DMS53 treated with DMSO at 0.1 percent for 48 hours (cell line): ENCODE measurements at regions not wholly inside any gene's neighbourhood (a gene's known extent, or its start where the extent isn't known, plus 50 kb on each side); places are given as distances from the start of the nearest gene placed in this dataset.

ENCODE experiments used
- DNase-seq: peaks from one replicate; lab custom pipeline; 2025; ENCODE audit not compliant: unreplicated experiment; lab: John Stamatoyannopoulos, UW

- DNase-seq = no peak
Measured at GRCh38 chr5:97400537-97400936, 217.5 kb upstream of the RIOK2 start.

- no peak for DNase-seq
Measured at GRCh38 chr5:97405941-97406340, 222.9 kb upstream of the RIOK2 start.

GRCh38 chr5:97406946-97407676 is 224.1 kb upstream of the RIOK2 start:
- DNase-seq = no peak

GRCh38 chr5:97408331-97408730 is 225.3 kb upstream of the RIOK2 start:
- no peak for DNase-seq

GRCh38 chr5:97412959-97413358 is 229.9 kb upstream of the RIOK2 start:
- DNase-seq = no peak

- DNase-seq = no peak
Measured at GRCh38 chr5:97417986-97418385, 234.9 kb upstream of the RIOK2 start.

GRCh38 chr5:97418462-97418861 is 235.4 kb upstream of the RIOK2 start:
- no peak for DNase-seq

- no peak for DNase-seq
Measured at GRCh38 chr5:97420646-97421045, 237.6 kb upstream of the RIOK2 start.

GRCh38 chr5:97422678-97423077 is 239.6 kb upstream of the RIOK2 start:
- DNase-seq = no peak

- DNase-seq = no peak
Measured at GRCh38 chr5:97425511-97425910, 242.5 kb upstream of the RIOK2 start.

GRCh38 chr5:97427235-97427634 is 244.2 kb upstream of the RIOK2 start:
- no peak for DNase-seq

GRCh38 chr5:97434021-97434420 is 251.0 kb upstream of the RIOK2 start:
- DNase-seq = no peak

GRCh38 chr5:97436405-97436804 is 253.4 kb upstream of the RIOK2 start:
- DNase-seq = no peak

GRCh38 chr5:97443740-97444139 is 260.7 kb upstream of the RIOK2 start:
- DNase-seq = no peak

GRCh38 chr5:97449172-97449571 is 266.1 kb upstream of the RIOK2 start:
- no peak for DNase-seq

- DNase-seq = no peak
Measured at GRCh38 chr5:97452646-97453045, 269.6 kb upstream of the RIOK2 start.

GRCh38 chr5:97453263-97453662 is 270.2 kb upstream of the RIOK2 start:
- no peak for DNase-seq

- DNase-seq = no peak
Measured at GRCh38 chr5:97454015-97454414, 271.0 kb upstream of the RIOK2 start.

GRCh38 chr5:97455996-97456395 is 272.9 kb upstream of the RIOK2 start:
- DNase-seq = no peak

- no peak for DNase-seq
Measured at GRCh38 chr5:97458851-97459250, 275.8 kb upstream of the RIOK2 start.

GRCh38 chr5:97471951-97472350 is 288.9 kb upstream of the RIOK2 start:
- no peak for DNase-seq

GRCh38 chr5:97475847-97476246 is 292.8 kb upstream of the RIOK2 start:
- DNase-seq = no peak

- DNase-seq = no peak
Measured at GRCh38 chr5:97476852-97477534, 293.9 kb upstream of the RIOK2 start.
